22Rv1 (cell line): ENCODE measurements at regions not wholly inside any gene's neighbourhood (a gene's known extent, or its start where the extent isn't known, plus 50 kb on each side); places are given as distances from the start of the nearest gene placed in this dataset.

Experiments
- ZFX ChIP-seq: fragments of 450-650 bp; IDR thresholded peaks from 2 replicates; pipeline ENCODE4 v1.6.1; 2017; ENCODE audit warnings: antibody characterized with exemption, borderline replicate concordance
- TF ChIP-seq, protein P1 (sequence below): fragments of 450-650 bp; IDR thresholded peaks from 2 replicates; pipeline ENCODE4 v1.5.1; 2017; ENCODE audit warnings: mild to moderate bottlenecking

DNA sequence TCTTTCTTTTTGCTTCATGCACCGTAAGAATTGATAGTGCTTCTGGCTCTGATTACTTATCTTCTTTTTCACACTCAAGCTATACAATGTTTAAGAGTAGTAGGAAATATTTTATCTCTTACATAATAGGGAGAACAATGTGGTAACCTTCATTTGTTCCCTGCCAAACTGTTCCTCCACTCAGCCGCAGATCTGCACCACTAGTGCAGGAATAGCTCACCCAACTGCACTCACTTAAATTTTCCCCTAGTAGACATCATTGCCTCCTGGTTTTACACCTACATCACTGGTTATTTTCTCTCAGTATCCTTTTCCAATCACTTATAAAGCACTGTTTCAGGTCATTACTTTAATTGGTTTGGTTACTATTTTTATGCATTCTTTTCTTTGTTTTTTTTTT lies 283.5 kb upstream of the ZNF804A start:
- TF ChIP-seq, protein P1, sequence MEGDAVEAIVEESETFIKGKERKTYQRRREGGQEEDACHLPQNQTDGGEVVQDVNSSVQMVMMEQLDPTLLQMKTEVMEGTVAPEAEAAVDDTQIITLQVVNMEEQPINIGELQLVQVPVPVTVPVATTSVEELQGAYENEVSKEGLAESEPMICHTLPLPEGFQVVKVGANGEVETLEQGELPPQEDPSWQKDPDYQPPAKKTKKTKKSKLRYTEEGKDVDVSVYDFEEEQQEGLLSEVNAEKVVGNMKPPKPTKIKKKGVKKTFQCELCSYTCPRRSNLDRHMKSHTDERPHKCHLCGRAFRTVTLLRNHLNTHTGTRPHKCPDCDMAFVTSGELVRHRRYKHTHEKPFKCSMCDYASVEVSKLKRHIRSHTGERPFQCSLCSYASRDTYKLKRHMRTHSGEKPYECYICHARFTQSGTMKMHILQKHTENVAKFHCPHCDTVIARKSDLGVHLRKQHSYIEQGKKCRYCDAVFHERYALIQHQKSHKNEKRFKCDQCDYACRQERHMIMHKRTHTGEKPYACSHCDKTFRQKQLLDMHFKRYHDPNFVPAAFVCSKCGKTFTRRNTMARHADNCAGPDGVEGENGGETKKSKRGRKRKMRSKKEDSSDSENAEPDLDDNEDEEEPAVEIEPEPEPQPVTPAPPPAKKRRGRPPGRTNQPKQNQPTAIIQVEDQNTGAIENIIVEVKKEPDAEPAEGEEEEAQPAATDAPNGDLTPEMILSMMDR: no peak
- no peak for TF ChIP-seq ZFX
